IMR-90 (cell line): ENCODE measurements at regions not wholly inside any gene's neighbourhood (a gene's known extent, or its start where the extent isn't known, plus 50 kb on each side); places are given as distances from the start of the nearest gene placed in this dataset.

Source experiments
- ATAC-seq: fragments of 200-7000 bp; cut with Tn5 transposase; 2 replicates; pipeline ENCODE4 v1.9.1; 2020; ENCODE audit warnings: low read depth, mild to moderate bottlenecking, moderate library complexity
- BruUV-seq: library from RNA; stranded (reverse); fragments of 400-500 nt; replicated peaks from 2 replicates; lab custom pipeline; 2021; lab: Mats Ljungman, UMichigan
- CTCF ChIA-PET: fragments of 300-600 bp; formaldehyde crosslinking; extraction: SDS; loops from one replicate; lab custom pipeline; 2021; ENCODE audit warnings: antibody characterized with exemption; lab: Yijun Ruan, JAX
- POLR2A ChIA-PET: fragments of 300-600 bp; sonication (Branson Sonifier 250); formaldehyde crosslinking; loops from one replicate; lab custom pipeline; 2022; ENCODE audit warnings: antibody characterized with exemption; ENCODE audit not compliant: unreplicated experiment; lab: Charles Lee
- DNase-seq: peaks from one replicate; pipeline ENCODE4 v3.0.0; 2013
- H2AFZ ChIP-seq: replicated peaks from 2 replicates; pipeline ENCODE3; 2013; ENCODE audit warnings: low read length, mild to moderate bottlenecking; ENCODE audit not compliant: poor library complexity
- H2AK5ac ChIP-seq: 2 replicates; pipeline ENCODE4 v1.6.1; 2013; ENCODE audit warnings: low read depth, low read length, inconsistent platforms
- H2AK9ac ChIP-seq: replicated peaks from 2 replicates; pipeline ENCODE3; 2013; ENCODE audit warnings: mild to moderate bottlenecking, low read depth, low read length, moderate library complexity; ENCODE audit not compliant: poor library complexity
- H2BK120ac ChIP-seq: 2 replicates; pipeline ENCODE4 v1.6.1; 2013; ENCODE audit warnings: low read depth, low read length, inconsistent platforms
- H2BK15ac ChIP-seq: 3 replicates; pipeline ENCODE4 v1.6.1; 2013; ENCODE audit warnings: low read depth, low read length, inconsistent platforms
- H2BK20ac ChIP-seq: 2 replicates; pipeline ENCODE4 v1.6.1; 2013; ENCODE audit warnings: low read depth, mild to moderate bottlenecking, inconsistent platforms, low read length, moderate library complexity
- H2BK5ac ChIP-seq: 2 replicates; pipeline ENCODE4 v1.6.1; 2013; ENCODE audit warnings: mild to moderate bottlenecking, low read depth, low read length, inconsistent platforms; ENCODE audit not compliant: poor library complexity, severe bottlenecking
- H3K14ac ChIP-seq: replicated peaks from 2 replicates; pipeline ENCODE4 v1.6.1; 2013; ENCODE audit warnings: low read depth, low read length, inconsistent platforms
- H3K18ac ChIP-seq: 2 replicates; pipeline ENCODE4 v1.6.1; 2013; ENCODE audit warnings: low read depth, low read length, control low read depth
- H3K23ac ChIP-seq: 2 replicates; pipeline ENCODE4 v1.6.1; 2013; ENCODE audit warnings: low read depth, low read length, inconsistent platforms
- H3K27ac ChIP-seq: 2 replicates; pipeline ENCODE4 v1.5.1; 2013; ENCODE audit warnings: mild to moderate bottlenecking, control low read depth, low read length; ENCODE audit not compliant: insufficient read depth
- H3K27me3 ChIP-seq: 2 replicates; pipeline ENCODE4 v1.6.1; 2013; ENCODE audit warnings: low read length; ENCODE audit not compliant: control insufficient read depth, insufficient read depth
- H3K36me3 ChIP-seq: 2 replicates; pipeline ENCODE4 v1.6.1; 2013; ENCODE audit warnings: low read length, mixed read lengths; ENCODE audit not compliant: control insufficient read depth, insufficient read depth
- H3K4ac ChIP-seq: 2 replicates; pipeline ENCODE4 v1.6.1; 2013; ENCODE audit warnings: low read depth, low read length, inconsistent platforms
- H3K4me1 ChIP-seq: 2 replicates; pipeline ENCODE4 v1.6.1; 2013; ENCODE audit warnings: low read length, mixed read lengths; ENCODE audit not compliant: control insufficient read depth, insufficient read depth
- H3K4me2 ChIP-seq: 2 replicates; pipeline ENCODE4 v1.6.1; 2013; ENCODE audit warnings: low read depth, mild to moderate bottlenecking, control low read depth, low read length, moderate library complexity
- H3K4me3 ChIP-seq: 2 replicates; pipeline ENCODE4 v1.5.1; 2013; ENCODE audit warnings: low read depth, mild to moderate bottlenecking, control low read depth, low read length, moderate library complexity; ENCODE audit not compliant: insufficient read depth
- H3K56ac ChIP-seq: 2 replicates; pipeline ENCODE4 v1.6.1; 2013; ENCODE audit warnings: low read length, inconsistent platforms; ENCODE audit not compliant: insufficient read depth; ENCODE audit errors: extremely low read depth
- H3K79me1 ChIP-seq, 2 experiments: 2 replicates each; pipeline ENCODE4 v1.6.1; 2013; ENCODE audit warnings: low read length in 2 of 2, inconsistent platforms in 1 of 2, low read depth in 1 of 2
- H3K9ac ChIP-seq: 2 replicates; pipeline ENCODE4 v1.6.1; 2013; ENCODE audit warnings: low read depth, low read length, control low read depth
- H3K9me1 ChIP-seq: 2 replicates; pipeline ENCODE4 v1.6.1; 2013; ENCODE audit warnings: low read length, inconsistent platforms; ENCODE audit not compliant: insufficient read depth
- H3K9me3 ChIP-seq: 2 replicates; pipeline ENCODE4 v1.6.1; 2013; ENCODE audit warnings: low read length; ENCODE audit not compliant: control insufficient read depth, insufficient read depth
- H4K20me1 ChIP-seq: 2 replicates; pipeline ENCODE4 v1.6.1; 2013; ENCODE audit warnings: low read length, inconsistent platforms; ENCODE audit not compliant: insufficient read depth
- H4K5ac ChIP-seq: 2 replicates; pipeline ENCODE4 v1.6.1; 2013; ENCODE audit warnings: mild to moderate bottlenecking, low read depth, low read length, control low read depth
- H4K8ac ChIP-seq, 2 experiments: 2 replicates each; pipeline ENCODE4 v1.6.1; 2013; ENCODE audit warnings: low read depth in 2 of 2, low read length in 2 of 2, control low read depth in 1 of 2, inconsistent platforms in 1 of 2
- H4K91ac ChIP-seq: 2 replicates; pipeline ENCODE4 v1.6.1; 2013; ENCODE audit warnings: low read depth, low read length, inconsistent platforms; ENCODE audit not compliant: insufficient read depth
- BHLHE40 ChIP-seq: fragments of 150-350 bp; IDR thresholded peaks from 2 replicates; pipeline ENCODE4 v1.6.1; 2016; ENCODE audit warnings: mild to moderate bottlenecking, low read depth, low read length
- CEBPB ChIP-seq: IDR thresholded peaks from 2 replicates; pipeline ENCODE4 v1.6.1; 2012; ENCODE audit warnings: low read depth, low read length, improper control_type of control experiment
- CHD1 ChIP-seq: IDR thresholded peaks from 2 replicates; pipeline ENCODE4 v1.6.1; 2012; ENCODE audit warnings: low read depth, low read length, improper control_type of control experiment
- FOS ChIP-seq: fragments of 150-350 bp; IDR thresholded peaks from 2 replicates; pipeline ENCODE4 v1.6.1; 2016; ENCODE audit warnings: low read depth, low read length
- MAFK ChIP-seq: IDR thresholded peaks from 2 replicates; pipeline ENCODE4 v1.6.1; 2012; ENCODE audit warnings: low read depth, low read length, improper control_type of control experiment
- MAZ ChIP-seq: IDR thresholded peaks from 2 replicates; pipeline ENCODE4 v1.6.1; 2012; ENCODE audit warnings: low read depth, mild to moderate bottlenecking, low read length, improper control_type of control experiment, moderate library complexity, borderline replicate concordance
- MXI1 ChIP-seq: IDR thresholded peaks from 2 replicates; pipeline ENCODE4 v1.6.1; 2012; ENCODE audit warnings: low read depth, mild to moderate bottlenecking, low read length, moderate library complexity, borderline replicate concordance
- NFE2L2 ChIP-seq: fragments of 150-350 bp; IDR thresholded peaks from 2 replicates; pipeline ENCODE4 v1.6.1; 2016; ENCODE audit warnings: low read depth, mild to moderate bottlenecking, low read length
- POLR2A ChIP-seq: IDR thresholded peaks from 2 replicates; pipeline ENCODE4 v1.6.1; 2012; ENCODE audit warnings: mild to moderate bottlenecking, low read depth, low read length
- RAD21 ChIP-seq: IDR thresholded peaks from 2 replicates; pipeline ENCODE4 v1.6.1; 2012; ENCODE audit warnings: low read length, improper control_type of control experiment
- RCOR1 ChIP-seq: IDR thresholded peaks from 2 replicates; pipeline ENCODE4 v1.6.1; 2012; ENCODE audit warnings: mild to moderate bottlenecking, low read length, improper control_type of control experiment; ENCODE audit not compliant: insufficient replicate concordance
- RFX5 ChIP-seq: IDR thresholded peaks from 2 replicates; pipeline ENCODE4 v1.8.0; 2012; ENCODE audit warnings: low read depth, mild to moderate bottlenecking, low read length, moderate library complexity
- SMC3 ChIP-seq: fragments of 150-350 bp; IDR thresholded peaks from 2 replicates; pipeline ENCODE4 v1.6.1; 2016; ENCODE audit warnings: low read depth, mild to moderate bottlenecking, antibody characterized with exemption, low read length, moderate library complexity
- WGBS, 2 experiments: methylation state at CpG; one replicate each; pipeline versions ENCODE4 v1.1.5 to v1.1.7; 2013; ENCODE audit warnings: missing lambda C conversion rate in 2 of 2; ENCODE audit not compliant: insufficient read length in 1 of 2; ENCODE audit errors: extremely low coverage in 2 of 2; 5-methylcytosine and 5-hydroxymethylcytosine counted together
- dilution Hi-C: fragments of 300-500 bp; cut with HindIII; formaldehyde crosslinking; loops from one replicate; pipeline ENCODE4 v1.14.3; 2018; ENCODE audit warnings: low sequenced_read_pairs; ENCODE audit not compliant: unreplicated experiment
- in situ Hi-C: fragments of 300-500 bp; cut with MboI; formaldehyde crosslinking; loops from 3 replicates; pipeline ENCODE4 v1.14.3; 2019; ENCODE audit warnings: low sequenced_read_pairs, inconsistent platforms, mixed read lengths
- intact Hi-C: fragments of 100-400 bp; cut with micrococcal nuclease; formaldehyde crosslinking; loops from 2 replicates; pipeline ENCODE4 v1.10.0; 2022
- TF ChIP-seq, protein P1 (sequence below): fragments of 150-350 bp; IDR thresholded peaks from 2 replicates; pipeline ENCODE4 v1.6.1; 2017; ENCODE audit warnings: mild to moderate bottlenecking, antibody characterized with exemption, low read length, low read depth
- TF ChIP-seq, protein P2 (sequence below): conservative IDR thresholded peaks from 2 replicates; pipeline ENCODE4 v1.5.1; 2012; ENCODE audit warnings: mild to moderate bottlenecking, low read depth, low read length, improper control_type of control experiment
- TF ChIP-seq, protein P3 (sequence below): fragments of 150-350 bp; IDR thresholded peaks from 2 replicates; pipeline ENCODE4 v1.6.1; 2016; ENCODE audit warnings: low read depth, mild to moderate bottlenecking, low read length, moderate library complexity, borderline replicate concordance

DNA sequence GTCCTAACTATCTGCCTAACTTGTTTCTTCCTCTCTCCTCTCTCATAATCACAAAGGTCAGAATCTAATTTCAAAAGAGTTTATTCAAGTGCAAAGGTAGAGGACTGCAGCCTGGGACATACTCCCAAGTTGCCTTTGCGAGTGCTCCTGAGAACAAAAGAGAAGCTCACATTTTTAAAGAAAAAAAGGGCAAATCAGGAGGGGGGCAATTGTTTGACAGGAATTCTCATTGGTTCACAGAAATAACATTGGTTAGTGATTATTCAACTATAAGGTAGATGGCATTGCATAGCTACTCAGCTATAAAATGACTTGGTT, 108.1 kb upstream of the RAI14 start:
- Histone ChIP-seq H3K9me3 (peaks cover 9% of the 10 kb centered on the region), H3K18ac (no peak overlapping the region), H3K14ac (no peak overlapping the region), H3K9me1 (peaks cover 4% of the 10 kb centered on the region), H2BK5ac (no peak overlapping the region), H3K79me1 (no peaks in the 10 kb centered on the region), H3K36me3 (no peaks in the 10 kb centered on the region), H4K8ac (no peak overlapping the region), H2BK20ac (no peak overlapping the region), H3K23ac (no peak overlapping the region), H2AFZ (no peak overlapping the region), H4K5ac (no peak overlapping the region), H3K56ac (no peak overlapping the region), H4K91ac (no peak overlapping the region), H3K27ac (no peak overlapping the region), H4K20me1 (no peaks in the 10 kb centered on the region), H2AK5ac (no peak overlapping the region), H3K4ac (no peak overlapping the region), H2BK15ac (no peak overlapping the region), H3K9ac (no peak overlapping the region), H3K4me3 (no peak overlapping the region), H2AK9ac (no peak overlapping the region), H2BK120ac (no peak overlapping the region), H3K27me3 (no peaks in the 10 kb centered on the region), H3K4me1 (no peaks in the 10 kb centered on the region), H3K4me2 (no peak overlapping the region)
- dilution Hi-C loops = no loop called here
- in situ Hi-C loops = no loop called here
- intact Hi-C loops = no loop called here
- POLR2A ChIA-PET = no interaction called here
- no CpG with 5 or more reads among the region's 1 CpG for WGBS, 2 experiments
- DNase-seq (no peak), ATAC-seq (no peak)
- CTCF ChIA-PET = interaction anchor here (0.9 kb wide), 1 partner anchor 11 kb away, joined by 4 read pairs; no protein-coding TSS in a partner anchor
- TF ChIP-seq, protein P1, sequence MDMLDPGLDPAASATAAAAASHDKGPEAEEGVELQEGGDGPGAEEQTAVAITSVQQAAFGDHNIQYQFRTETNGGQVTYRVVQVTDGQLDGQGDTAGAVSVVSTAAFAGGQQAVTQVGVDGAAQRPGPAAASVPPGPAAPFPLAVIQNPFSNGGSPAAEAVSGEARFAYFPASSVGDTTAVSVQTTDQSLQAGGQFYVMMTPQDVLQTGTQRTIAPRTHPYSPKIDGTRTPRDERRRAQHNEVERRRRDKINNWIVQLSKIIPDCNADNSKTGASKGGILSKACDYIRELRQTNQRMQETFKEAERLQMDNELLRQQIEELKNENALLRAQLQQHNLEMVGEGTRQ = no peak
- TF ChIP-seq SMC3 (no peak), NFE2L2 (no peak), POLR2A (no peak), MXI1 (no peak), MAZ (no peak), RAD21 (no peak), CEBPB (no peak), CHD1 (no peak), FOS (no peak), RFX5 (no peak), BHLHE40 (no peak), MAFK (no peak), RCOR1 (no peak)
- TF ChIP-seq, protein P2, sequence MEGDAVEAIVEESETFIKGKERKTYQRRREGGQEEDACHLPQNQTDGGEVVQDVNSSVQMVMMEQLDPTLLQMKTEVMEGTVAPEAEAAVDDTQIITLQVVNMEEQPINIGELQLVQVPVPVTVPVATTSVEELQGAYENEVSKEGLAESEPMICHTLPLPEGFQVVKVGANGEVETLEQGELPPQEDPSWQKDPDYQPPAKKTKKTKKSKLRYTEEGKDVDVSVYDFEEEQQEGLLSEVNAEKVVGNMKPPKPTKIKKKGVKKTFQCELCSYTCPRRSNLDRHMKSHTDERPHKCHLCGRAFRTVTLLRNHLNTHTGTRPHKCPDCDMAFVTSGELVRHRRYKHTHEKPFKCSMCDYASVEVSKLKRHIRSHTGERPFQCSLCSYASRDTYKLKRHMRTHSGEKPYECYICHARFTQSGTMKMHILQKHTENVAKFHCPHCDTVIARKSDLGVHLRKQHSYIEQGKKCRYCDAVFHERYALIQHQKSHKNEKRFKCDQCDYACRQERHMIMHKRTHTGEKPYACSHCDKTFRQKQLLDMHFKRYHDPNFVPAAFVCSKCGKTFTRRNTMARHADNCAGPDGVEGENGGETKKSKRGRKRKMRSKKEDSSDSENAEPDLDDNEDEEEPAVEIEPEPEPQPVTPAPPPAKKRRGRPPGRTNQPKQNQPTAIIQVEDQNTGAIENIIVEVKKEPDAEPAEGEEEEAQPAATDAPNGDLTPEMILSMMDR = no peak
- TF ChIP-seq, protein P3, sequence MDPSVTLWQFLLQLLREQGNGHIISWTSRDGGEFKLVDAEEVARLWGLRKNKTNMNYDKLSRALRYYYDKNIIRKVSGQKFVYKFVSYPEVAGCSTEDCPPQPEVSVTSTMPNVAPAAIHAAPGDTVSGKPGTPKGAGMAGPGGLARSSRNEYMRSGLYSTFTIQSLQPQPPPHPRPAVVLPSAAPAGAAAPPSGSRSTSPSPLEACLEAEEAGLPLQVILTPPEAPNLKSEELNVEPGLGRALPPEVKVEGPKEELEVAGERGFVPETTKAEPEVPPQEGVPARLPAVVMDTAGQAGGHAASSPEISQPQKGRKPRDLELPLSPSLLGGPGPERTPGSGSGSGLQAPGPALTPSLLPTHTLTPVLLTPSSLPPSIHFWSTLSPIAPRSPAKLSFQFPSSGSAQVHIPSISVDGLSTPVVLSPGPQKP = no peak
- BruUV-seq = no TSS peak
